ENCODE measurements at regions not wholly inside any gene's neighbourhood (a gene's known extent, or its start where the extent isn't known, plus 50 kb on each side); places are given as distances from the start of the nearest gene placed in this dataset.

DNA sequence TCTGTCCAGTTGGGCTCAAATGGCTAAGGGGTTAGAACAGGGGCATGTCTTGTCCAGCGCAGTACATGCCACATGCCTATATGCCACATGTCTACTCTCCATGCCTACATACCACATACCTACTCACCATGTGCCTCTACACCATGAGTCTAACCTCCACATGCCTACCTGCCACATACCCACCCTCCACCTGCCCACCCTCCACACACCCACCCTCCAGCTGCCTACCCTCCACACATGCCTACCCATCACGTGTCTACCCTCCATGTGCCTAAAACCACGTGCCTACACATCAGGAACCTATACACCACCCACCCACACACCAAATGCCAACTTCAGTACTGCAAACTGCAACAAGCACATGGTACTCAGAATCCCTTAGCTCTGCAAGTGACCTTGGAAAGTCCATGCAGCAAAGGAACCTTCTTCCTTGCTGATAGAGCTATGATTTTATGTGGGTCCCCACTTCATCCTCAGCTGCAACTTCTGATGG is 113.0 kb upstream of the CST7 start:
- ChIA-PET CTCF (no interaction called here), POLR2A (no interaction called here)
- no peak for TF ChIP-seq ZNF366 (tag by site-specific recombination; conservative IDR thresholded peaks at IDR 0.05)
- TF ChIP-seq ZNF555 (tag by site-specific recombination; conservative IDR thresholded peaks at IDR 0.05) = no peak
- TF ChIP-seq ZFP69B (tag by site-specific recombination; IDR thresholded peaks at IDR 0.05) = no peak
- TF ChIP-seq ZNF23 (tag by site-specific recombination; IDR thresholded peaks at IDR 0.05; ENCODE audit: borderline replicate concordance) = no peak
- TF ChIP-seq ZNF214 (tag by site-specific recombination; IDR thresholded peaks at IDR 0.05; ENCODE audit: borderline replicate concordance) = no peak
- no peak for TF ChIP-seq ZFP41 (tag by site-specific recombination; IDR thresholded peaks at IDR 0.05; ENCODE audit: borderline replicate concordance)
- TF ChIP-seq BCL11A (tag by site-specific recombination; IDR thresholded peaks at IDR 0.05; ENCODE audit: low read depth) = no peak
- TF ChIP-seq ZNF10 (tag by site-specific recombination; IDR thresholded peaks at IDR 0.05) = no peak
- TF ChIP-seq ZNF311 (tag by site-specific recombination; IDR thresholded peaks at IDR 0.05; ENCODE audit: borderline replicate concordance) = no peak
- TF ChIP-seq ZBTB17 (tag by site-specific recombination; IDR thresholded peaks at IDR 0.05) = no peak
- no peak for TF ChIP-seq ZFP3 (tag by site-specific recombination; IDR thresholded peaks at IDR 0.05; ENCODE audit: low read depth)
- no peak for TF ChIP-seq REPIN1 (tag by site-specific recombination; IDR thresholded peaks at IDR 0.05; ENCODE audit: low read depth)
- TF ChIP-seq OSR2 (tag by site-specific recombination; IDR thresholded peaks at IDR 0.05) = no peak
- TF ChIP-seq, protein P1, sequence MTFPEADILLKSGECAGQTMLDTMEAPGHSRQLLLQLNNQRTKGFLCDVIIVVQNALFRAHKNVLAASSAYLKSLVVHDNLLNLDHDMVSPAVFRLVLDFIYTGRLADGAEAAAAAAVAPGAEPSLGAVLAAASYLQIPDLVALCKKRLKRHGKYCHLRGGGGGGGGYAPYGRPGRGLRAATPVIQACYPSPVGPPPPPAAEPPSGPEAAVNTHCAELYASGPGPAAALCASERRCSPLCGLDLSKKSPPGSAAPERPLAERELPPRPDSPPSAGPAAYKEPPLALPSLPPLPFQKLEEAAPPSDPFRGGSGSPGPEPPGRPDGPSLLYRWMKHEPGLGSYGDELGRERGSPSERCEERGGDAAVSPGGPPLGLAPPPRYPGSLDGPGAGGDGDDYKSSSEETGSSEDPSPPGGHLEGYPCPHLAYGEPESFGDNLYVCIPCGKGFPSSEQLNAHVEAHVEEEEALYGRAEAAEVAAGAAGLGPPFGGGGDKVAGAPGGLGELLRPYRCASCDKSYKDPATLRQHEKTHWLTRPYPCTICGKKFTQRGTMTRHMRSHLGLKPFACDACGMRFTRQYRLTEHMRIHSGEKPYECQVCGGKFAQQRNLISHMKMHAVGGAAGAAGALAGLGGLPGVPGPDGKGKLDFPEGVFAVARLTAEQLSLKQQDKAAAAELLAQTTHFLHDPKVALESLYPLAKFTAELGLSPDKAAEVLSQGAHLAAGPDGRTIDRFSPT (tag by site-specific recombination; IDR thresholded peaks at IDR 0.05) = no peak
- TF ChIP-seq ZNF548 (tag by site-specific recombination; IDR thresholded peaks at IDR 0.05) = no peak
- TF ChIP-seq ZNF248 (tag by site-specific recombination; IDR thresholded peaks at IDR 0.05) = no peak
- Histone ChIP-seq H3K4me1 (ENCODE audit: control insufficient read depth, insufficient read depth, low read length) (no peaks in the 10 kb centered on the region), H3K4me3 (ENCODE audit: low read depth, low read length) (no peak overlapping the region), H3K36me3 (ENCODE audit: control insufficient read depth in 2 of 2, insufficient read depth in 1 of 2, low read length in 2 of 2) (no peaks in the 10 kb centered on the region), H3K9me3 (ENCODE audit: control insufficient read depth, insufficient read depth, low read depth, low read length) (no peaks in the 10 kb centered on the region), H3K27ac (ENCODE audit: extremely low read depth, low read depth, low read length) (no peak overlapping the region)

DNA sequence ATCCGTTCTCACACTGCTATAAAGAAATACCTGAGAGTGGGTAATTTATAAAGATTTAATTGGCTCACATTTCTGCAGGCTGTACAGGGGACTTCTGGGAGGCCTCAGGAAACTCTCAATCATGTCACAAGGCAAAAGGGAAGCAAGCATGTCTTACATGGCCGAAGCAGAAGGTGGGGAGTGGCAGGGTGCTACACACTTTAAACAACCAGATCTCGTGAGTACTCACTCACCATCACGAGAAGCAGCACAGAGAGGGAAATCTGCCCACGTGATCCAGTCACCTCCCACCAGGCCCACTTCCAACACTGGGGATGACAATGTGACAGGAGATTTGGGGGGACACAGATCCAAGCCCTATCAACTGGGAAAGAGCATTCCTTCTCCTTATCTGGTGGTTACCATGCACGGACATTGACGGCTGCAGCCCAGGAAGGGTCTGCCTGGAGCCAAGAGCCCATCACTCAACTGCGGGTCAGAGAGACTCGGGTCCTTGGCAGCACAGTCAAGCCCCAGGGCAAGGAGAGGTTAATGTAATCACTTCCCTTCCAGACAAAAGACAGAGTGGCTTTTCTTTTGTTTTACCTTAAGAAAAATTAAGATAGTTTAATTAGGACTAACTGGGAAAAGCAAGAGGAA is 112.3 kb upstream of the CST7 start:
- no peak overlapping the region for H3K4me3 ChIP-seq (ENCODE audit: low read depth, low read length)
- H3K4me1 ChIP-seq (ENCODE audit: control insufficient read depth, insufficient read depth, low read length) = no peaks in the 10 kb centered on the region
- no peaks in the 10 kb centered on the region for H3K9me3 ChIP-seq (ENCODE audit: control insufficient read depth, insufficient read depth, low read depth, low read length)
- no peak for TF ChIP-seq ZNF792 (tag by site-specific recombination; IDR thresholded peaks at IDR 0.05)
- TF ChIP-seq ZNF174 (tag by site-specific recombination; IDR thresholded peaks at IDR 0.05) = no peak
- no peak for TF ChIP-seq ZNF48 (tag by site-specific recombination; IDR thresholded peaks at IDR 0.05)
- no peak for TF ChIP-seq ZNF585B (tag by site-specific recombination; IDR thresholded peaks at IDR 0.05)
- ChIA-PET POLR2A (no interaction called here), CTCF (no interaction called here)
- H3K27ac ChIP-seq (ENCODE audit: extremely low read depth, low read depth, low read length) = no peak overlapping the region
- H3K36me3 ChIP-seq (ENCODE audit: control insufficient read depth in 2 of 2, insufficient read depth in 1 of 2, low read length in 2 of 2) = no peaks in the 10 kb centered on the region

DNA sequence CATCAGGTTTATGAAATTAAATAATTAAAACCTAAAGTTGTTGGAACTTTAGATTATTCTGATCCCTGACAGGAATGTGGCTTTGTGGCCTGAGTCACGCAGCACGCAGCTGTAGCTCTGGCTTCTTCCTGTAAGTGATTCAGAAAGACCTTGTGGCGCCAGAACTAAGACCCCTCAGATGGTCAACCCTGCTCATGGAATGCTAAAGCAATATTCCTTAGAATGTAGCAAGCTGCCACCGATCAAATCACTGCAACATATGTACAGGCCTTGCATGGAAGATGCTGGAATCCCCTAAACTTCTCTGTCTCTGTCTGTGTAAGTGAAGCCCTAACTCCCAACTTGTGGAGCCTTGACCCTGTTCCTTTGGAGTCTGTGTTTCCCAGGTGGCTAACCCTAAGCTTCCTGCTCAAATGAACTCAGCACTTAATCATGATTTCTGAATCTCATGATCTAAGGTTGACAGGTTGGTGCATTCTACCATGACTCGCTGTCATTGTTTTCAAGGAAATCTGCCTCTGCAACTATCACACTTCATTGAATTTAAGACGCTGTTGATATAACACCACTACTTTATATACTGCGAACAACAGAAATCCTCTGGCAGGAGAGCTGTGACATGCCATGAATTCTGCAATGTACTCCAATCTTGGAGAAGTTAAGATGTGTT is 111.2 kb upstream of the CST7 start:
- Histone ChIP-seq H3K27ac (ENCODE audit: extremely low read depth, low read depth, low read length) (no peak overlapping the region), H3K4me1 (ENCODE audit: control insufficient read depth, insufficient read depth, low read length) (no peaks in the 10 kb centered on the region), H3K36me3 (ENCODE audit: control insufficient read depth in 2 of 2, insufficient read depth in 1 of 2, low read length in 2 of 2) (no peaks in the 10 kb centered on the region), H3K4me3 (ENCODE audit: low read depth, low read length) (no peak overlapping the region), H3K9me3 (ENCODE audit: control insufficient read depth, insufficient read depth, low read depth, low read length) (no peaks in the 10 kb centered on the region)
- CTCF ChIA-PET = interaction anchor here (0.7 kb wide), 1 partner anchor 14 kb away, joined by 3 read pairs; no protein-coding TSS in a partner anchor
- TF ChIP-seq MEIS1 (CRISPR knock-in tag; IDR thresholded peaks at IDR 0.05; ENCODE audit: borderline replicate concordance) = no peak
- no peak for TF ChIP-seq REPIN1 (tag by site-specific recombination; IDR thresholded peaks at IDR 0.05; ENCODE audit: low read depth)
- TF ChIP-seq, protein P2, sequence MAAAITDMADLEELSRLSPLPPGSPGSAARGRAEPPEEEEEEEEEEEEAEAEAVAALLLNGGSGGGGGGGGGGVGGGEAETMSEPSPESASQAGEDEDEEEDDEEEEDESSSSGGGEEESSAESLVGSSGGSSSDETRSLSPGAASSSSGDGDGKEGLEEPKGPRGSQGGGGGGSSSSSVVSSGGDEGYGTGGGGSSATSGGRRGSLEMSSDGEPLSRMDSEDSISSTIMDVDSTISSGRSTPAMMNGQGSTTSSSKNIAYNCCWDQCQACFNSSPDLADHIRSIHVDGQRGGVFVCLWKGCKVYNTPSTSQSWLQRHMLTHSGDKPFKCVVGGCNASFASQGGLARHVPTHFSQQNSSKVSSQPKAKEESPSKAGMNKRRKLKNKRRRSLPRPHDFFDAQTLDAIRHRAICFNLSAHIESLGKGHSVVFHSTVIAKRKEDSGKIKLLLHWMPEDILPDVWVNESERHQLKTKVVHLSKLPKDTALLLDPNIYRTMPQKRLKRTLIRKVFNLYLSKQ (tag by site-specific recombination; IDR thresholded peaks at IDR 0.05; ENCODE audit: borderline replicate concordance) = no peak
- no peak for TF ChIP-seq ZNF140 (tag by site-specific recombination; IDR thresholded peaks at IDR 0.05)
- no peak for TF ChIP-seq ZNF560 (tag by site-specific recombination; IDR thresholded peaks at IDR 0.05; ENCODE audit: borderline replicate concordance)
- TF ChIP-seq PRDM1 (tag by site-specific recombination; IDR thresholded peaks at IDR 0.05) = no peak
- TF ChIP-seq, protein P3, sequence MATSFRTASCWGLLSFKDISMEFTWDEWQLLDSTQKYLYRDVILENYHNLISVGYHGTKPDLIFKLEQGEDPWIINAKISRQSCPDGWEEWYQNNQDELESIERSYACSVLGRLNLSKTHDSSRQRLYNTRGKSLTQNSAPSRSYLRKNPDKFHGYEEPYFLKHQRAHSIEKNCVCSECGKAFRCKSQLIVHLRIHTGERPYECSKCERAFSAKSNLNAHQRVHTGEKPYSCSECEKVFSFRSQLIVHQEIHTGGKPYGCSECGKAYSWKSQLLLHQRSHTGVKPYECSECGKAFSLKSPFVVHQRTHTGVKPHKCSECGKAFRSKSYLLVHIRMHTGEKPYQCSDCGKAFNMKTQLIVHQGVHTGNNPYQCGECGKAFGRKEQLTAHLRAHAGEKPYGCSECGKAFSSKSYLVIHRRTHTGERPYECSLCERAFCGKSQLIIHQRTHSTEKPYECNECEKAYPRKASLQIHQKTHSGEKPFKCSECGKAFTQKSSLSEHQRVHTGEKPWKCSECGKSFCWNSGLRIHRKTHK (tag by site-specific recombination; IDR thresholded peaks at IDR 0.05) = no peak
- TF ChIP-seq ZBTB21 (tag by site-specific recombination; IDR thresholded peaks at IDR 0.05) = no peak
- TF ChIP-seq ZNF221 (tag by site-specific recombination; IDR thresholded peaks at IDR 0.05; ENCODE audit: borderline replicate concordance) = no peak
- POLR2A ChIA-PET = no interaction called here
